ENCODE measurements at regions not wholly inside any gene's neighbourhood (a gene's known extent, or its start where the extent isn't known, plus 50 kb on each side); places are given as distances from the start of the nearest gene placed in this dataset.
"Not testable (repeated sequence)": the region's sequence is repeated elsewhere in the genome, so short reads cannot be mapped to it uniquely, and the experiment has no call there.

DNA sequence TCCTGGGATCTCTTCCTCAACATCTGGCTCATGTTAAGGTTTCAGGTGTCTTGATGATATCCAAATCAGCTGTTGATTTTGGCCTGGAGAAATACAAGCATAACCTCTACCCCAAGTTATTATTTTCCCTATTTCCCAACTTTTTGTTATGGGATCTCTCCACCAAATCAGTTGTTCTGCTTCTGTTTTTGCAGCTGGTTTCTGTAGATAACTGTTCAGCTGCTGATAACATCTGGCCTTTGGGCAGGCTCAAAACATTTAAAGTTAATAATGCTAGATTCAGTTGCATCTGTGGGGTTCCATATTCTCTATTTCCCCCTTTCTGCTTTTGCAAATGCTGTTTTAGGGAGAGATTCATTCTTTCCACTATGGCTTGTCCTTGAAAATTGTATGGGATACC lies 430.0 kb upstream of the SGO1 start:
- H3K27ac ChIP-seq (ENCODE audit: insufficient read depth, low read length); H3K9me3 ChIP-seq (ENCODE audit: control insufficient read depth, insufficient read depth, low read depth, low read length); H3K27me3 ChIP-seq (ENCODE audit: control insufficient read depth, insufficient read depth, low read length); H3K9ac ChIP-seq (ENCODE audit: insufficient read depth, low read length); H3K4me3 ChIP-seq (replicated peaks in 1 of 4; ENCODE audit: control extremely low read depth in 1 of 4, insufficient read depth in 1 of 4, low read depth in 3 of 4, low read length in 4 of 4); H2AFZ ChIP-seq (ENCODE audit: low read length); H4K20me1 ChIP-seq (ENCODE audit: control insufficient read depth, extremely low read depth, insufficient read depth, low read length); H3K79me2 ChIP-seq (ENCODE audit: control insufficient read depth, insufficient read depth, low read length); H3K4me1 ChIP-seq (ENCODE audit: control insufficient read depth, extremely low read depth, insufficient read depth, low read length); DNase-seq (ENCODE audit: low read depth in 2 of 2); H3K4me2 ChIP-seq (ENCODE audit: extremely low read depth, insufficient read depth, low read length); H3K36me3 ChIP-seq (ENCODE audit: control insufficient read depth, insufficient read depth, low read length): not testable (repeated sequence)

DNA sequence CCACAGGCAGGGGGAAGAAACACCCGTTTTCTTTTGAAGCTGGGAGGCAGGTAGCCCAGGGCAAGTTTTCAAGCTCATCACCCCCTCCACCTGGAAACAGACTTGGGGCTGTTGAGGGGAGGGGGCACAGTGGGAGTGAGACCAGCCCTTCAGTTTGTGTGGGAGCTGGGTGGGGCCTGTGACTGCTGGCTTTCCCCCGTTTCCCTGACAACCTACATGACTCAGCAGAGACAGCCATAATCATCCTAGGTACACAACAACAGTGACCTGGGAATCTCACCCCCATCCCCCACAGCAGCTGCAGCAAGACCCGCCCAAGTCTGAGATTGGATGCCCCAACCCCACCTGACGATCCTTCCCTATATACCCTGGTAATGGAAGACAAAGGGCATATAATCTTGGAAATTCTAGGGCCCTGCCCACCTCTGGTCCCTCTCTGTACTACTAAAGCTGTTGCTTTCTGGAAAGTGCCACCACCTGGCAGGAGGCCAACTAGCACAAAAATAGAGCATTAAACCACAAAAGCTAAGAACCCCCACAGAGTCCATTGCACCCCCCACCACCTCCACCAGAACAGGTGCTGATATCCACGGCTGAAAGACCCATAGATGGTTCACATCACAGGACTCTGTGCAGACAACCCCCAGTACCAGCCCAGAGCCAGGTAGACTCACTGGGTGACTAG lies 422.2 kb upstream of the SGO1 start:
- Histone ChIP-seq H4K20me1 (ENCODE audit: control insufficient read depth, extremely low read depth, insufficient read depth, low read length) (no peaks in the 10 kb centered on the region), H3K79me2 (ENCODE audit: control insufficient read depth, insufficient read depth, low read length) (no peaks in the 10 kb centered on the region)
- TF ChIP-seq EZH2 (IDR thresholded peaks at IDR 0.05; ENCODE audit: low read length, missing control alignments): no peak
- TF ChIP-seq, protein P1, sequence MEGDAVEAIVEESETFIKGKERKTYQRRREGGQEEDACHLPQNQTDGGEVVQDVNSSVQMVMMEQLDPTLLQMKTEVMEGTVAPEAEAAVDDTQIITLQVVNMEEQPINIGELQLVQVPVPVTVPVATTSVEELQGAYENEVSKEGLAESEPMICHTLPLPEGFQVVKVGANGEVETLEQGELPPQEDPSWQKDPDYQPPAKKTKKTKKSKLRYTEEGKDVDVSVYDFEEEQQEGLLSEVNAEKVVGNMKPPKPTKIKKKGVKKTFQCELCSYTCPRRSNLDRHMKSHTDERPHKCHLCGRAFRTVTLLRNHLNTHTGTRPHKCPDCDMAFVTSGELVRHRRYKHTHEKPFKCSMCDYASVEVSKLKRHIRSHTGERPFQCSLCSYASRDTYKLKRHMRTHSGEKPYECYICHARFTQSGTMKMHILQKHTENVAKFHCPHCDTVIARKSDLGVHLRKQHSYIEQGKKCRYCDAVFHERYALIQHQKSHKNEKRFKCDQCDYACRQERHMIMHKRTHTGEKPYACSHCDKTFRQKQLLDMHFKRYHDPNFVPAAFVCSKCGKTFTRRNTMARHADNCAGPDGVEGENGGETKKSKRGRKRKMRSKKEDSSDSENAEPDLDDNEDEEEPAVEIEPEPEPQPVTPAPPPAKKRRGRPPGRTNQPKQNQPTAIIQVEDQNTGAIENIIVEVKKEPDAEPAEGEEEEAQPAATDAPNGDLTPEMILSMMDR (conservative IDR thresholded peaks at IDR 0.05 in 1 of 2, IDR thresholded peaks at IDR 0.05 in 1 of 2; ENCODE audit: low read depth in 1 of 2, low read length in 2 of 2): no peak

DNA sequence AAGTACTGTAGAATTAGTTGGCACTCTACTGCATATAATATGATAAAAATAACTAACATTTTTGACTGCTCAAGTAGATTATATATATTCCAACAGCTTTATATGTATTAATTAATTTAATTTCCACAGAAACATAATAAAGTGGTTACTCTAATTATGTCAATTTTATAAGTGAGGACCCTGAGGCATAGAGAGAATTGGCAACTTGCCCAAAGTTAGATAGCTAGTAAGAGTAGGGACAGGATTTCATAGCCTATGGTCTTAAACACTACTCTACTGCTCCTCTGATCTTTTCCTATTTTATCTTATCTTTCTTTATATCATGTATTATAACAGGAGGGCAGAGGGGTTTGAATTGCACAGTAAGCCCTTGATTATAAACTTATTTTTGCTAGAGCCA lies 418.7 kb upstream of the SGO1 start:
- DNase-seq (ENCODE audit: low read depth in 2 of 2): no peak

More for the DNA sequence above, 422.2 kb upstream of the SGO1 start:
- Histone ChIP-seq H3K9ac (ENCODE audit: insufficient read depth, low read length) (no peak overlapping the region), H3K9me3 (ENCODE audit: control insufficient read depth, insufficient read depth, low read depth, low read length) (no peaks in the 10 kb centered on the region), H3K4me1 (ENCODE audit: control insufficient read depth, extremely low read depth, insufficient read depth, low read length) (no peaks in the 10 kb centered on the region), H2AFZ (ENCODE audit: low read length) (no peak overlapping the region), H3K4me3 (replicated peaks in 1 of 4; ENCODE audit: control extremely low read depth in 1 of 4, insufficient read depth in 1 of 4, low read depth in 3 of 4, low read length in 4 of 4) (no peak overlapping the region), H3K4me2 (ENCODE audit: extremely low read depth, insufficient read depth, low read length) (no peak overlapping the region), H3K27me3 (ENCODE audit: control insufficient read depth, insufficient read depth, low read length) (no peaks in the 10 kb centered on the region), H3K36me3 (ENCODE audit: control insufficient read depth, insufficient read depth, low read length) (no peaks in the 10 kb centered on the region), H3K27ac (ENCODE audit: insufficient read depth, low read length) (no peak overlapping the region)
- no peak for DNase-seq (ENCODE audit: low read depth in 2 of 2)

More for the DNA sequence above, 418.7 kb upstream of the SGO1 start:
- TF ChIP-seq, protein P1 (conservative IDR thresholded peaks at IDR 0.05 in 1 of 2, IDR thresholded peaks at IDR 0.05 in 1 of 2; ENCODE audit: low read depth in 1 of 2, low read length in 2 of 2): no peak
- TF ChIP-seq EZH2 (IDR thresholded peaks at IDR 0.05; ENCODE audit: low read length, missing control alignments): no peak
- H3K36me3 ChIP-seq (ENCODE audit: control insufficient read depth, insufficient read depth, low read length): no peaks in the 10 kb centered on the region
- no peak overlapping the region for H3K4me2 ChIP-seq (ENCODE audit: extremely low read depth, insufficient read depth, low read length)
- H3K27ac ChIP-seq (ENCODE audit: insufficient read depth, low read length): no peak overlapping the region
- no peak overlapping the region for H2AFZ ChIP-seq (ENCODE audit: low read length)
- H3K9me3 ChIP-seq (ENCODE audit: control insufficient read depth, insufficient read depth, low read depth, low read length): no peaks in the 10 kb centered on the region
- no peaks in the 10 kb centered on the region for H3K79me2 ChIP-seq (ENCODE audit: control insufficient read depth, insufficient read depth, low read length)
- H3K4me1 ChIP-seq (ENCODE audit: control insufficient read depth, extremely low read depth, insufficient read depth, low read length): no peaks in the 10 kb centered on the region
- H3K4me3 ChIP-seq (replicated peaks in 1 of 4; ENCODE audit: control extremely low read depth in 1 of 4, insufficient read depth in 1 of 4, low read depth in 3 of 4, low read length in 4 of 4): no peak overlapping the region
- no peaks in the 10 kb centered on the region for H4K20me1 ChIP-seq (ENCODE audit: control insufficient read depth, extremely low read depth, insufficient read depth, low read length)
- H3K27me3 ChIP-seq (ENCODE audit: control insufficient read depth, insufficient read depth, low read length): no peaks in the 10 kb centered on the region
- H3K9ac ChIP-seq (ENCODE audit: insufficient read depth, low read length): no peak overlapping the region

Measured in fibroblast of lung (primary cell).